HG02763 (cell line): ENCODE measurements at regions not wholly inside any gene's neighbourhood (a gene's known extent, or its start where the extent isn't known, plus 50 kb on each side); places are given as distances from the start of the nearest gene placed in this dataset.
"Not testable (repeated sequence)": the region's sequence is repeated elsewhere in the genome, so short reads cannot be mapped to it uniquely, and the experiment has no call there.

ENCODE experiments used
- ATAC-seq: cut with Tn5 transposase; IDR thresholded peaks from one replicate; pipeline ENCODE4 v1.9.1; 2021; ENCODE audit warnings: mild to moderate bottlenecking, moderate library complexity; ENCODE audit not compliant: unreplicated experiment

DNA sequence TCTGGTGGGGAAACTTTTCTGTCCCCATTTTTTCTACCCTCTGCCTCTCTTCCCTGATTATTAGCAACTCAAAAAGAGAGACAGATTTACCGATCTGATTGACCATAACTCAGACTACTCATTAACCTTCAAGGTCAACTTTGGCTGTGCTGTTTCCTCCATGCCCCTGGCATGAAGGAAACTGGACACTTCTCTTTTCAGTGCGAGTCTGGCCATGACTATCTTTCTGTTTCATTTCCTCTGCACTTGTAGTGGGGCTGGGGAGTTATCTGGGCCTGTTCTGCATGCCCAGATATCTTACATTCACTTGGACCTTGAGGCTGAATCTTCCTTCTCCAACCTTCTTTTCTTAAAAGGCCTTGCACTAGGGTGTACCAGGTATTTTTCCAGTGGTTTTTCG lies 76.9 kb upstream of the SLCO2A1 start:
- peak; percentile 91 for ATAC-seq

GRCh38 chr3:134105876-134106556 lies 76.3 kb upstream of the SLCO2A1 start:
- no peak for ATAC-seq

GRCh38 chr3:134104031-134104430 lies 74.3 kb upstream of the SLCO2A1 start:
- ATAC-seq: no peak

- ATAC-seq: no peak
Measured at GRCh38 chr3:134103470-134103869, 73.7 kb upstream of the SLCO2A1 start.

GRCh38 chr3:134102976-134103375 lies 73.3 kb upstream of the SLCO2A1 start:
- ATAC-seq: no peak

DNA sequence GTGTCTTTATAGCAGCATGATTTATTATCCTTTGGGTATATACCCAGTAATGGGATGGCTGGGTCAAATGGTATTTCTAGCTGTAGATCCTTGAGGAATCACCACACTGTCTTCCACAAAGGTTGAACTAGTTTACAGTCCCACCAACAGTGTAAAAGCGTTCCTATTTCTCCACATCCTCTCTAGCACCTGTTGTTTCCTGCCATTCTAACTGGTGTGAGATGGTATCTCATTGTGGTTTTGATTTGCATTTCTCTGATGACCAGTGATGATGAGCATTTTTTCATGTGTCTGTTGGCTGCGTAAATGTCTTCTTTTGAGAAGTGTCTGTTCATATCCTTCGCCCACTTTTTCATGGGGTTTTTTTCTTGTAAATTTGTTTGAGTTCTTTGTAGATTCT lies 66.5 kb upstream of the SLCO2A1 start:
- not testable (repeated sequence) for ATAC-seq

DNA sequence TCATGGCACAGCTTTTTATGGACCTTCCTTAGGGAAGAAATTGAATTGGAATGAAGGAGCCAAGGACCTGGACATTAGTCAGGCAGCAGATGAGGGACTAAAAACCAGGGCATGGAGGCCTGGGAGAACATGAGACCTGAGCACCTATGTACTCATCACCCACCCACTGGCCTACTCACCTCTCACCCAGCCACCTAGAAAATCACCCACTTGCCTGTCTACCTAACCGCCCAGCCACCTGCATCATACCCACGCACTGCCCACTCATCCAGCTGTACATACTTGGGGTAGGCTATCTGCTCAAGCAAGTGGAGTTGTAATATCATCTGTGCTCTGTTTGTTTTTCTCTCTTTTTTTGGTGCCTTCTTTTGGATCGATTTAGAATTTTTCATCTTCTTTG lies 65.3 kb upstream of the SLCO2A1 start:
- no peak for ATAC-seq

GRCh38 chr3:134094491-134094890 lies 64.8 kb upstream of the SLCO2A1 start:
- ATAC-seq: no peak

DNA sequence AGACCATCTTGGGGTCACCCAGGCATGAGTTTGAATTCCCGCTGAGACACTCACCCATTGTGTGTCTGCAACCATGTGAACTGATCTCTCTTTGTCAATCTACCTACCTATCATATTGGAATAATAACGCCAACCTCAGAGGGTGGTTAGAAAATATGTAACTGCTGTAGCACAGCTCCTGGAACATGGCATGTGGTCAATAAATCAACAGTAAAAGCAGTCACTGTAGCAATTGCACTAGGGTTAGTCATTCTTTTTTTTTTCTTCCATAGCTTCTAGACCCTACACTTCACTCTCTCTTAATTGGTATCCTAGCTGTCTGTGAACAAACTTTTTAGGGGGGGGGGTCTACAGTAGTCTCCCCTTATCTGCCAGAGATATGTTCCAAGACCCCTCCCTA lies 64.2 kb upstream of the SLCO2A1 start:
- no peak for ATAC-seq

- no peak for ATAC-seq
Measured at GRCh38 chr3:134092208-134092701, 62.5 kb upstream of the SLCO2A1 start.

GRCh38 chr3:134090031-134090430 lies 60.3 kb upstream of the SLCO2A1 start:
- no peak for ATAC-seq

- ATAC-seq: no peak
Measured at GRCh38 chr3:134087060-134087974, 57.6 kb upstream of the SLCO2A1 start.

GRCh38 chr3:134086616-134087015 lies 56.9 kb upstream of the SLCO2A1 start:
- ATAC-seq: no peak

GRCh38 chr3:134085034-134085775 lies 55.5 kb upstream of the SLCO2A1 start:
- ATAC-seq: no peak

DNA sequence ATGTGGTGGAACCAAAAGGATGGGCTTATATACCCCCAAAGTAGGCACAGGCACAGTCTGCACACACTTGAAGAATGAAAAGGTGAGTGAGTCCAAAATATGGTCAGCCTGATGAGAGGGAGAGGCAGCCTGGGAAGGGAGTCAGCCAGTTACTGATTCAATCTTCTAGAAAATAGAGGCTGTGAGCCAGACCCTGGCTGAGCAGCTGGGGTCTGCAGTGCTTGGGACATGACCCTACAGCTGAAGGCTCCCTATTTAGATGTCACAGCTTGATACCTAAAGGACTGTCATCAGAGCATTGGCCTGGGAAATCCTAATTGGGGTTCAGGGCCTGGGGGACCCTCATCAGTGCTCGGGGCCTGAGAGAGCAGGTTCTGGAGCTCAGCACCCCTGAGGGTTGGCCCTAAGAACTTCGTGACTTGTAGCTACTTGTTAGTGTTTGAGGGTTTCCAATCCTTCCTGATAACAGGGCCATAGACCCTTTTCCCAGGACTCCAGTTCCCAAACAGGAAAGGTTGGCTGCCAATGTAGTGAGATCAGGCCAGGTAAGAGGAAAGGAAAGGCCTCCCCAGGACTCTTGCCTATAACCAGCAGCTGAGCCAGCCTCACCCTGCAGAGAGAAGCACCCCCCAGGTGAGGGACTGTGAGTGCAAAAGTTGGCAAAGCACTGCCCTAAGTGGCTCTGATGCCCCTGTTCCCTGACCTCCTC lies 54.7 kb upstream of the SLCO2A1 start:
- ATAC-seq: no peak

DNA sequence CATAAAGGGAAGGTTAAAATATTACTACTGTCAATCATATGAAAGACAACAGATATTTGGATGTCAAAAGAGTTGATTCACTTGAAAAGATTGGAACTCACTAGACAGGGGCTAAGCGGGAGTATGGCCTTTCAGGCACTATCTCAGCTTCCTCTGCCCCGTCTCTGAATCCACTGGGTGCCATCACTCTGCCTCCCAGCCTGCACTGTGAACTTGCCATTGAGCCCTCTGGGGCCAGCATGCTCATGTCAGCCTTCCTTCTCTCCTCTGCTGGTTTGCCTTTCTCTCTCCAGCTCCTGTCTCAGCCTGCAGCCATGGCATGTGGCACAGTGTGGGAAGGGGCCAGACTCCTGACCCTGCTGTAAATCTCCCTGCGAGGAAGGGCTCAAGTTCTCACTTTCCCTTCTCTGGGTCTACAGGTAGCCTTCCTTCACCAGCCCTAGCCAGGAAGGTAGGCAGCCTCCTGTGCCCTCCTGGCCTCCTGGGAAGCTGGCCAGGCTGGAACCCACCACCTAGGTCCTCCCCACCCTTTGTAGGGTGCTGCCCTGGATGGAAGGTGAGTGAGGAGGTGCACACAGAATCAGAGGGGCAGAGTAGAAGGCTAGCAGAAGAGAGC lies 54.0 kb upstream of the SLCO2A1 start:
- ATAC-seq: no peak

DNA sequence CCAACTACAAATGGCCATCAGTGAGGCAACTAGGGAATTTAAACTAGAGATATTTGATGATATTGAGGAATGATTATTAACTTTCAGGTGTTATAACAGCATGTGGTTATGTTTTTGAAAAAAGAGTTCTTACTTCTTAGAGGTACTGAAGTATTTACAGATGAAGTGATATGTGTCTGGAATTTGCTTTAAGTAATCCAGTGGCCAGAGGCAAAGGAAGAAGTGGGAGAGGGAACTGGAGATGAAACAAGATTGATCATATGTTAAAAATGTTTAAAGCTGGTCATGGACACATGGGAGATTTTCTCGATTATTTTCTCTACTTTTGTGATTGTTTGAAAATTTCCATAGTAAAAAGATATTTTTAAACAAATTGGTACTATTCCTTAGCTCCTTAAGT lies 53.3 kb upstream of the SLCO2A1 start:
- no peak for ATAC-seq

GRCh38 chr3:134082582-134082981 lies 52.9 kb upstream of the SLCO2A1 start:
- no peak for ATAC-seq

- ATAC-seq: no peak
Measured at GRCh38 chr3:134081211-134081610, 51.5 kb upstream of the SLCO2A1 start.

- no peak for ATAC-seq
Measured at GRCh38 chr3:134080761-134081160, 51.0 kb upstream of the SLCO2A1 start.
